SH-SY5Y (cell line): ENCODE measurements at regions not wholly inside any gene's neighbourhood (a gene's known extent, or its start where the extent isn't known, plus 50 kb on each side); places are given as distances from the start of the nearest gene placed in this dataset.

Source experiments
- GATA2 ChIP-seq: IDR thresholded peaks from 2 replicates; pipeline ENCODE4 v1.6.1; 2011; ENCODE audit warnings: mild to moderate bottlenecking, low read depth, low read length
- GATA3 ChIP-seq: IDR thresholded peaks from 2 replicates; pipeline ENCODE4 v1.6.1; 2011; ENCODE audit warnings: low read depth, mild to moderate bottlenecking, low read length, moderate library complexity

GRCh38 chr5:142432961-142433360, 108.1 kb upstream of the SPRY4 start:
- peak; percentile 68 for TF ChIP-seq GATA2
- no peak for TF ChIP-seq GATA3
